CD8-positive, alpha-beta memory T cell (primary cell): ENCODE measurements at regions not wholly inside any gene's neighbourhood (a gene's known extent, or its start where the extent isn't known, plus 50 kb on each side); places are given as distances from the start of the nearest gene placed in this dataset.

ENCODE experiments used
- CTCF ChIA-PET: fragments of 350-600 bp; sonication (Branson Sonifier 250); formaldehyde crosslinking; loops from one replicate; lab custom pipeline; 2021; ENCODE audit warnings: antibody characterized with exemption; lab: Charles Lee
- POLR2A ChIA-PET: fragments of 350-600 bp; sonication (Branson Sonifier 250); formaldehyde crosslinking; loops from one replicate; lab custom pipeline; 2021; ENCODE audit warnings: antibody characterized with exemption; lab: Charles Lee
- DNase-seq, 5 donors: peaks; one replicate each; pipeline versions ENCODE4 v3.0.0 to v3.0.0-alpha.2; 2020 to 2022; ENCODE audit warnings: mixed read lengths in 1 of 5
- H3K27ac ChIP-seq: one replicate; pipeline ENCODE4 v1.7.0; 2013; ENCODE audit warnings: low read depth, mild to moderate bottlenecking, low read length, moderate library complexity
- H3K27me3 ChIP-seq: 2 replicates; pipeline ENCODE4 v1.7.0; 2013; ENCODE audit warnings: low read length, mild to moderate bottlenecking; ENCODE audit not compliant: insufficient read depth, poor library complexity, severe bottlenecking
- H3K36me3 ChIP-seq: 2 replicates; pipeline ENCODE4 v1.7.0; 2013; ENCODE audit warnings: mild to moderate bottlenecking, low read length, moderate library complexity; ENCODE audit not compliant: insufficient read depth
- H3K4me1 ChIP-seq: 2 replicates; pipeline ENCODE4 v1.7.0; 2013; ENCODE audit warnings: mild to moderate bottlenecking, low read length, moderate library complexity; ENCODE audit not compliant: insufficient read depth
- H3K4me3 ChIP-seq: 2 replicates; pipeline ENCODE4 v1.7.0; 2013; ENCODE audit warnings: mild to moderate bottlenecking, low read length
- H3K9me3 ChIP-seq: 2 replicates; pipeline ENCODE4 v1.7.0; 2013; ENCODE audit warnings: mild to moderate bottlenecking, low read length
- H3K27ac Mint-ChIP-seq, 8 donors: one replicate each; pipeline ENCODE4 v1.8.0; 2020 to 2021; ENCODE audit warnings: mixed read lengths in 8 of 8, mild to moderate bottlenecking in 6 of 8, inconsistent platforms in 3 of 8, moderate library complexity in 3 of 8
- H3K27me3 Mint-ChIP-seq, 2 donors: one replicate each; pipeline ENCODE4 v1.8.0; 2020 to 2021; ENCODE audit warnings: mixed read lengths in 2 of 2, mild to moderate bottlenecking in 1 of 2, moderate library complexity in 1 of 2
- H3K36me3 Mint-ChIP-seq, 3 donors: one replicate each; pipeline ENCODE4 v1.8.0; 2020 to 2021; ENCODE audit warnings: mixed read lengths in 3 of 3, inconsistent platforms in 1 of 3, mild to moderate bottlenecking in 1 of 3
- H3K4me1 Mint-ChIP-seq, 3 donors: one replicate each; pipeline ENCODE4 v1.8.0; 2020 to 2021; ENCODE audit warnings: mixed read lengths in 3 of 3, inconsistent platforms in 1 of 3, mild to moderate bottlenecking in 1 of 3
- H3K4me3 Mint-ChIP-seq, 7 donors: one replicate each; pipeline ENCODE4 v1.8.0; 2020 to 2021; ENCODE audit warnings: mixed read lengths in 7 of 7, mild to moderate bottlenecking in 6 of 7, moderate library complexity in 4 of 7, inconsistent platforms in 2 of 7
- H3K9me3 Mint-ChIP-seq, 5 donors: one replicate each; pipeline ENCODE4 v1.8.0; 2020 to 2022; ENCODE audit warnings: mixed read lengths in 5 of 5, mild to moderate bottlenecking in 3 of 5, moderate library complexity in 2 of 5, inconsistent platforms in 1 of 5

DNA sequence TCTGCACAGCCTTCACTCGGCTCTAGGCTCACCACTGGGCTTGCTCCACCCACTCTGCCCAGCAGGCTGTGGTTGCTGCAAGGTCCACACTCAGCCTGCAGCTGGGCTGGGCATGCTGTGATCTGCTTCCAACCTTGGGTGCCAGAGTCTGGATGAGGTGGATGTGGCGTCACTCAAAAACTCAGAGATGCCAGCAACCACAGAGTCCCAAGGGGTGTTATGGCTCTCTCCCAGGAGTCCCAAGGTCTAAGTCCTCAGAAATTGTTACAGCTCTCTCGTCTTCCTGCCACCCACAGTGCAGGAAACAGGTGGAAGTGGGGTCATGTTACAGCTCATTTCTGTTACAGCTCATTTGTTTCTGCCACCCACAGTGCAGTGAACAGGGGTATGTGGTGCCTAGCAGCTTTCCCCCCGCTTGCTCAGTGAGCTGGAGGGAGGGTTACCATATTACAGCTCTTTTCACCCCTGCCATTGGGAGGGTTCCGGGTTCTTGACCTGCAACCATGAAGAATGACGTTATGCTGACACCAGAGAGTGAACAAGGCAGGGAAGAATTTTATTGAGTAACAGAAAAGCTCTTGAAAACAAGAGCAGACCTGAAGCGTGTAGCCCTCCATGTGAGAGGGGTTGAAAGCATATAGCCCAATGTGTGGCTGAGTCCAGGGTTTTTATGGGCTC is 893.9 kb downstream of the PCDH7 start:
- Histone ChIP-seq H3K4me1 (no peaks in the 10 kb centered on the region), H3K4me3 (no peak overlapping the region), H3K9me3 (no peaks in the 10 kb centered on the region), H3K36me3 (no peaks in the 10 kb centered on the region), H3K27me3 (no peaks in the 10 kb centered on the region), H3K27ac (no peak overlapping the region)
- H3K36me3 Mint-ChIP-seq = no peaks in the 10 kb centered on the region
- H3K27me3 Mint-ChIP-seq = no peaks in the 10 kb centered on the region
- no peak for DNase-seq
- ChIA-PET POLR2A (no interaction called here), CTCF (no interaction called here)
- no peaks in the 10 kb centered on the region for H3K4me1 Mint-ChIP-seq
- no peak overlapping the region for H3K27ac Mint-ChIP-seq
- no peak overlapping the region for H3K4me3 Mint-ChIP-seq
- H3K9me3 Mint-ChIP-seq = peaks cover 0 to 33% (median 2%) of the 10 kb centered on the region in 5 donors

DNA sequence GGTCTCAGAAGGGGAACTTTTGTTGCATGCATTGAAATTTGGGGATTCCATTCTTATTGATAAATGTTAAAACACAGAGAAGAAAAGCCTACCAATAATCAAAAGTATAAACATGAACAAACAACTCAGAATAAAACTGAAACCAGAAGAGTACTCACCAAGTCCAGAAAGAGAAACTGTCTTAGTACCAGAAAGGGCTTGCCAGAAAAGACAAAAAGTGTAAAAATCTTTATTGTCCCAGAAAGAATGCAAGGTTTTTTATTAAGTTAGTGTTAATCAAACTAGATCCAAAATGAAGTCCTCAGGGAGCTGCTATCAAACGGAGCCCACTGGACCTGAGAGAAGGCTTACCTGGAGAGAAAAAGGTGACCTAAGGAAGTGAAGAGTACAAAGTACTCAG is 897.5 kb downstream of the PCDH7 start:
- ChIA-PET CTCF (no interaction called here), POLR2A (no interaction called here)
- Mint-ChIP-seq H3K4me3 (no peak overlapping the region), H3K27ac (no peak overlapping the region), H3K4me1 (no peaks in the 10 kb centered on the region), H3K9me3 (peaks cover 0 to 29% (median 6%) of the 10 kb centered on the region in 5 donors), H3K27me3 (no peaks in the 10 kb centered on the region), H3K36me3 (no peaks in the 10 kb centered on the region)
- no peak overlapping the region for H3K27ac ChIP-seq
- no peaks in the 10 kb centered on the region for H3K27me3 ChIP-seq
- H3K4me1 ChIP-seq = no peaks in the 10 kb centered on the region
- H3K36me3 ChIP-seq = no peaks in the 10 kb centered on the region
- no peak for DNase-seq
- H3K9me3 ChIP-seq = no peaks in the 10 kb centered on the region
- no peak overlapping the region for H3K4me3 ChIP-seq

DNA sequence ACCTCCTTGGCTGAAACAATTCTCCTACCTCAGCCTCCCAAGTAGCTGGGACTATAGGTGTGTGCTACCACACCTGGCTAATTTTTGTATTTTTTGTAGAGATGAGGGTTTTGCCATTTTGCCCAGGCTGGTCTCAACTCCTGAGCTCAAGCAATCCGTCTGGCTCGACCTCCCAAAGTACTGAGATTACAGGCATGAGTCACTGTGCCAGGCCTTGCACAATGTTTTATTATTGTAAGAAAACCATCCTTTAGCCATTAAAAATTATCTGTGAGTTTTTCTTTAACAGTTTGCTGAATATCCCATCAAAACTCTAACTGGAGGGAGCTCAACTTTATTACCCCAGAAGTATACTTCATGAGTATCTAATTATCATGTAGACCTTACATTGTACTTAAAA is 900.3 kb downstream of the PCDH7 start:
- ChIA-PET POLR2A (no interaction called here), CTCF (no interaction called here)
- Mint-ChIP-seq H3K4me1 (no peaks in the 10 kb centered on the region), H3K4me3 (no peak overlapping the region), H3K27me3 (no peaks in the 10 kb centered on the region), H3K9me3 (peaks cover 0 to 30% (median 4%) of the 10 kb centered on the region in 5 donors), H3K36me3 (no peaks in the 10 kb centered on the region), H3K27ac (no peak overlapping the region)
- Histone ChIP-seq H3K4me3 (no peak overlapping the region), H3K9me3 (no peaks in the 10 kb centered on the region), H3K4me1 (no peaks in the 10 kb centered on the region), H3K27me3 (no peaks in the 10 kb centered on the region), H3K27ac (no peak overlapping the region), H3K36me3 (no peaks in the 10 kb centered on the region)
- DNase-seq = no peak

GRCh38 chr4:31645236-31645635 is 925.1 kb downstream of the PCDH7 start:
- DNase-seq = no peak
- Histone ChIP-seq H3K36me3 (no peaks in the 10 kb centered on the region), H3K4me3 (no peak overlapping the region), H3K27me3 (no peaks in the 10 kb centered on the region), H3K27ac (no peak overlapping the region), H3K9me3 (no peaks in the 10 kb centered on the region), H3K4me1 (no peaks in the 10 kb centered on the region)
- Mint-ChIP-seq H3K4me3 (no peak overlapping the region), H3K36me3 (no peaks in the 10 kb centered on the region), H3K9me3 (peaks cover 2 to 45% (median 8%) of the 10 kb centered on the region in 5 donors), H3K27ac (no peak overlapping the region), H3K27me3 (no peaks in the 10 kb centered on the region), H3K4me1 (no peaks in the 10 kb centered on the region)
- POLR2A ChIA-PET = no interaction called here
- CTCF ChIA-PET = no interaction called here

DNA sequence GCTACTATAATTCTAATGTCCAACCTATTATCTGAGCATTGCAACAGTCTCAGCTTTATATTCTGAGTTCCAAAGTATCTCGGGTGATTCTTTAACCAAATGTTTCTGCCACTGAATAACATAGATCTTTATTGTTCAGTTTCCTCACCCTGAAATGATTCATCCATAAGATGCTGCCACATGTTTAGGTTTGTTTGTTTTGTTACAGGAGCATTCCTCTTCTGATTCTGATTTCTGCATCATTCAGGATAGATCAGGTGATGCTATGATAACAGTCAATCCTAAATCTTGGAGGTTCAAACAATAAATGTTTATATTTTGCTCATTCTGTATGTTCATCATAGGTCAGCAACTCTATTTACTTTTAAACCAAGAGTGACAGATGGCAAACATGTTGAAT is 927.6 kb downstream of the PCDH7 start:
- Histone ChIP-seq H3K4me1 (no peaks in the 10 kb centered on the region), H3K27me3 (no peaks in the 10 kb centered on the region), H3K36me3 (no peaks in the 10 kb centered on the region), H3K4me3 (no peak overlapping the region), H3K27ac (no peak overlapping the region), H3K9me3 (no peaks in the 10 kb centered on the region)
- Mint-ChIP-seq H3K27ac (no peak overlapping the region), H3K4me1 (no peaks in the 10 kb centered on the region), H3K9me3 (peaks cover 5 to 37% (median 12%) of the 10 kb centered on the region in 5 donors), H3K4me3 (no peak overlapping the region), H3K36me3 (no peaks in the 10 kb centered on the region), H3K27me3 (no peaks in the 10 kb centered on the region)
- ChIA-PET POLR2A (no interaction called here), CTCF (no interaction called here)
- no peak for DNase-seq

- POLR2A ChIA-PET = no interaction called here
- Mint-ChIP-seq H3K9me3 (peaks cover 4 to 25% (median 12%) of the 10 kb centered on the region in 5 donors), H3K36me3 (no peaks in the 10 kb centered on the region), H3K27ac (no peak overlapping the region), H3K4me3 (no peak overlapping the region), H3K27me3 (no peaks in the 10 kb centered on the region), H3K4me1 (no peaks in the 10 kb centered on the region)
- Histone ChIP-seq H3K9me3 (no peaks in the 10 kb centered on the region), H3K27ac (no peak overlapping the region), H3K27me3 (no peaks in the 10 kb centered on the region), H3K36me3 (no peaks in the 10 kb centered on the region), H3K4me3 (no peak overlapping the region), H3K4me1 (no peaks in the 10 kb centered on the region)
- CTCF ChIA-PET = no interaction called here
- no peak for DNase-seq
Observed at GRCh38 chr4:31649878-31650277, 929.7 kb downstream of the PCDH7 start.

GRCh38 chr4:31651541-31651940 is 931.4 kb downstream of the PCDH7 start:
- Histone ChIP-seq H3K36me3 (no peaks in the 10 kb centered on the region), H3K4me1 (no peaks in the 10 kb centered on the region), H3K9me3 (no peaks in the 10 kb centered on the region), H3K27me3 (no peaks in the 10 kb centered on the region), H3K27ac (no peak overlapping the region), H3K4me3 (no peak overlapping the region)
- no peaks in the 10 kb centered on the region for H3K36me3 Mint-ChIP-seq
- H3K27ac Mint-ChIP-seq = no peak overlapping the region
- ChIA-PET POLR2A (no interaction called here), CTCF (no interaction called here)
- H3K4me1 Mint-ChIP-seq = no peaks in the 10 kb centered on the region
- H3K4me3 Mint-ChIP-seq = no peak overlapping the region
- peaks cover 4 to 16% (median 8%) of the 10 kb centered on the region in 5 donors for H3K9me3 Mint-ChIP-seq
- no peaks in the 10 kb centered on the region for H3K27me3 Mint-ChIP-seq
- DNase-seq = no peak

DNA sequence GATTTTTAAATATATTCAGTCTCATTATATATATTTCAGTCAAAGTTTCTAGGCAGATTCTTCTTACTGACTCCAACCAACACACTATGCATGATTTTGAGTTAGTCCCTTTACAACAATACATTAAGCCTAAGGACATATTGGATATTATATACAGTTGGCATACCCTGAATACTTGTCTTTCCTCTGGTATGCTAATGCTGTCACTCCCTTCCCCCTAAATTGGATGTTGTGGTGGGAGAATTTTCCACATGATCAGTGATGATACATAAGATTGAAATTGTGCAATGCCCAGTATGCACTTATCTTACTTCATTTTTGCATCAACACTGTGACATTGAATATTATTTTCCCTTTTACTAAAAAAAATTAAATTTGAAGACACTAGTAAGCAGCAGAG is 935.2 kb downstream of the PCDH7 start:
- H3K27ac Mint-ChIP-seq = no peak overlapping the region
- H3K36me3 ChIP-seq = no peaks in the 10 kb centered on the region
- no peaks in the 10 kb centered on the region for H3K9me3 ChIP-seq
- no peak overlapping the region for H3K27ac ChIP-seq
- H3K9me3 Mint-ChIP-seq = peaks cover 4 to 15% (median 12%) of the 10 kb centered on the region in 5 donors
- CTCF ChIA-PET = no interaction called here
- no peaks in the 10 kb centered on the region for H3K36me3 Mint-ChIP-seq
- H3K4me3 Mint-ChIP-seq = no peak overlapping the region
- no peaks in the 10 kb centered on the region for H3K27me3 ChIP-seq
- H3K4me3 ChIP-seq = no peak overlapping the region
- no peak for DNase-seq
- H3K27me3 Mint-ChIP-seq = no peaks in the 10 kb centered on the region
- no peaks in the 10 kb centered on the region for H3K4me1 ChIP-seq
- POLR2A ChIA-PET = no interaction called here
- H3K4me1 Mint-ChIP-seq = no peaks in the 10 kb centered on the region
